Calu3 (cell line): ENCODE measurements at regions not wholly inside any gene's neighbourhood (a gene's known extent, or its start where the extent isn't known, plus 50 kb on each side); places are given as distances from the start of the nearest gene placed in this dataset.

Source experiments
- BruUV-seq: library from RNA; stranded (reverse); fragments of 400-500 nt; replicated peaks from 2 replicates; lab custom pipeline; 2021; lab: Mats Ljungman, UMichigan
- CTCF ChIA-PET: fragments of 300-600 bp; sonication (Branson Sonifier 250); formaldehyde crosslinking; loops from one replicate; lab custom pipeline; 2022; ENCODE audit warnings: antibody characterized with exemption; lab: Charles Lee
- DNase-seq: peaks from one replicate; pipeline ENCODE4 v3.0.0; 2022
- H3K27ac Mint-ChIP-seq: one replicate; pipeline ENCODE4 v1.8.0; 2022; ENCODE audit warnings: mixed read lengths; ENCODE audit not compliant: unreplicated experiment
- H3K27me3 Mint-ChIP-seq: one replicate; pipeline ENCODE4 v1.8.0; 2022; ENCODE audit warnings: mixed read lengths; ENCODE audit not compliant: unreplicated experiment
- H3K36me3 Mint-ChIP-seq: one replicate; pipeline ENCODE4 v1.8.0; 2022; ENCODE audit warnings: mild to moderate bottlenecking, moderate library complexity, mixed read lengths; ENCODE audit not compliant: insufficient read depth, unreplicated experiment
- H3K4me1 Mint-ChIP-seq: one replicate; pipeline ENCODE4 v1.8.0; 2022; ENCODE audit warnings: mild to moderate bottlenecking, low read depth, mixed read lengths; ENCODE audit not compliant: unreplicated experiment
- H3K4me3 Mint-ChIP-seq: one replicate; pipeline ENCODE4 v1.8.0; 2022; ENCODE audit warnings: mild to moderate bottlenecking, low read depth, moderate library complexity, mixed read lengths; ENCODE audit not compliant: unreplicated experiment
- H3K9me3 Mint-ChIP-seq: one replicate; pipeline ENCODE4 v1.8.0; 2022; ENCODE audit warnings: low read depth, mixed read lengths; ENCODE audit not compliant: unreplicated experiment
- CTCF ChIP-seq: fragments of 200-600 bp; IDR thresholded peaks from one replicate; pipeline ENCODE4 v1.8.0; 2022; ENCODE audit warnings: antibody characterized with exemption; ENCODE audit not compliant: unreplicated experiment
- intact Hi-C: fragments of 100-400 bp; cut with micrococcal nuclease; formaldehyde crosslinking; loops from one replicate; pipeline ENCODE4 v1.10.0; 2022; ENCODE audit not compliant: unreplicated experiment

- intact Hi-C loops: no loop called here
- Mint-ChIP-seq H3K4me1 (no peaks in the 10 kb centered on the region), H3K4me3 (no peak overlapping the region), H3K36me3 (no peaks in the 10 kb centered on the region), H3K27me3 (no peaks in the 10 kb centered on the region), H3K9me3 (no peaks in the 10 kb centered on the region), H3K27ac (no peak overlapping the region)
- no peak for TF ChIP-seq CTCF
- DNase-seq: no peak
- no TSS peak for BruUV-seq
- CTCF ChIA-PET: no interaction called here
Measured at GRCh38 chr4:100314057-100314456, 123.8 kb upstream of the DDIT4L start.

GRCh38 chr4:100312615-100313350 lies 122.5 kb upstream of the DDIT4L start:
- no peak for DNase-seq
- CTCF ChIA-PET: no interaction called here
- BruUV-seq: no TSS peak
- Mint-ChIP-seq H3K4me3 (no peak overlapping the region), H3K9me3 (no peaks in the 10 kb centered on the region), H3K27me3 (no peaks in the 10 kb centered on the region), H3K27ac (no peak overlapping the region), H3K36me3 (no peaks in the 10 kb centered on the region), H3K4me1 (no peaks in the 10 kb centered on the region)
- no peak for TF ChIP-seq CTCF
- intact Hi-C loops: no loop called here

- no peaks in the 10 kb centered on the region for H3K36me3 Mint-ChIP-seq
- no peaks in the 10 kb centered on the region for H3K9me3 Mint-ChIP-seq
- no peak for TF ChIP-seq CTCF
- H3K4me3 Mint-ChIP-seq: no peak overlapping the region
- H3K4me1 Mint-ChIP-seq: no peaks in the 10 kb centered on the region
- no TSS peak for BruUV-seq
- no peaks in the 10 kb centered on the region for H3K27me3 Mint-ChIP-seq
- DNase-seq: no peak
- H3K27ac Mint-ChIP-seq: no peak overlapping the region
- CTCF ChIA-PET: no interaction called here
- intact Hi-C loops: no loop called here
Measured at GRCh38 chr4:100311181-100311580, 120.9 kb upstream of the DDIT4L start.

GRCh38 chr4:100306018-100306417 lies 115.8 kb upstream of the DDIT4L start:
- no peak overlapping the region for H3K27ac Mint-ChIP-seq
- no peaks in the 10 kb centered on the region for H3K36me3 Mint-ChIP-seq
- DNase-seq: no peak
- intact Hi-C loops: no loop called here
- no peaks in the 10 kb centered on the region for H3K9me3 Mint-ChIP-seq
- CTCF ChIA-PET: no interaction called here
- no TSS peak for BruUV-seq
- no peaks in the 10 kb centered on the region for H3K4me1 Mint-ChIP-seq
- no peak overlapping the region for H3K4me3 Mint-ChIP-seq
- TF ChIP-seq CTCF: no peak
- H3K27me3 Mint-ChIP-seq: no peaks in the 10 kb centered on the region
